ENCODE measurements at regions not wholly inside any gene's neighbourhood (a gene's known extent, or its start where the extent isn't known, plus 50 kb on each side); places are given as distances from the start of the nearest gene placed in this dataset.
A peak's percentile ranks its signal among the peaks of the same experiment; 100 is the strongest.

- WGBS (ENCODE audit: missing lambda C conversion rate), result 30% methylated on average over 2 of the region's 2 CpGs
- FAIRE-seq, result no peak
Observed at GRCh38 chr17:70510288-70510687, 341.0 kb downstream of the KCNJ2 start.

GRCh38 chr17:70517816-70518215, 348.5 kb downstream of the KCNJ2 start:
- ATAC-seq (no peak), DNase-seq (ENCODE audit: low read depth in 1 of 2, low spot score in 1 of 2) (no peak), FAIRE-seq (peak; percentile 97)
- Histone ChIP-seq H3K4me1 (no peaks in the 10 kb centered on the region), H3K9me3 (no peaks in the 10 kb centered on the region), H3K4me2 (no peak overlapping the region), H3K4me3 (no peak overlapping the region), H3K27ac (no peak overlapping the region)
- POLR2A ChIA-PET, result no interaction called here
- CTCF ChIA-PET, result no interaction called here
- TF ChIP-seq FOSL2 (IDR thresholded peaks at IDR 0.05), result no peak
- peak; percentile 47 for TF ChIP-seq FOSL2 (CRISPR knock-in tag; IDR thresholded peaks at IDR 0.05)
- no peak for TF ChIP-seq RARB (CRISPR knock-in tag; IDR thresholded peaks at IDR 0.05)

More at GRCh38 chr17:70510288-70510687, 341.0 kb downstream of the KCNJ2 start:
- CTCF ChIA-PET, result no interaction called here
- H3K27ac ChIP-seq, result no peak overlapping the region
- no peaks in the 10 kb centered on the region for H3K4me1 ChIP-seq
- H3K4me3 ChIP-seq, result no peak overlapping the region
- DNase-seq (ENCODE audit: low read depth in 1 of 2, low spot score in 1 of 2) (no peak), ATAC-seq (no peak)
- TF ChIP-seq BCL3 (IDR thresholded peaks at IDR 0.05), result no peak
- peak; percentile 71 for TF ChIP-seq MAFK (IDR thresholded peaks at IDR 0.05; ENCODE audit: partially characterized antibody)
- POLR2A ChIA-PET, result no interaction called here
- H3K4me2 ChIP-seq, result no peak overlapping the region
- no peaks in the 10 kb centered on the region for H3K9me3 ChIP-seq

GRCh38 chr17:70519300-70519699, 350.0 kb downstream of the KCNJ2 start:
- ATAC-seq, result no peak
- no peaks in the 10 kb centered on the region for H3K9me3 ChIP-seq
- no peak for TF ChIP-seq BCL3 (IDR thresholded peaks at IDR 0.05)
- TF ChIP-seq HES2 (IDR thresholded peaks at IDR 0.05), result no peak
- TF ChIP-seq GATA3 (IDR thresholded peaks at IDR 0.05; ENCODE audit: borderline replicate concordance), result no peak
- no peak for TF ChIP-seq HOXB5 (CRISPR knock-in tag; IDR thresholded peaks at IDR 0.05)
- TF ChIP-seq RAD21 (conservative IDR thresholded peaks at IDR 0.05 in 1 of 2, IDR thresholded peaks at IDR 0.05 in 1 of 2), result no peak
- no peak for TF ChIP-seq EHMT2 (IDR thresholded peaks at IDR 0.05; ENCODE audit: low read depth)
- TF ChIP-seq TP53 (CRISPR knock-in tag; IDR thresholded peaks at IDR 0.05), result no peak
- TF ChIP-seq E2F6 (IDR thresholded peaks at IDR 0.05; ENCODE audit: borderline replicate concordance, low read depth), result no peak
- no peak for TF ChIP-seq ZC3H11A (IDR thresholded peaks at IDR 0.05)
- no peak for TF ChIP-seq POLR2A (IDR thresholded peaks at IDR 0.05; ENCODE audit: low read length)
- no peak for TF ChIP-seq ATOH8 (CRISPR knock-in tag; IDR thresholded peaks at IDR 0.05; ENCODE audit: low read depth)
- WGBS (ENCODE audit: missing lambda C conversion rate), result 73% methylated on average over 3 of the region's 3 CpGs
- FAIRE-seq, result no peak
- no peak overlapping the region for H3K4me3 ChIP-seq
- no peak overlapping the region for H3K4me2 ChIP-seq
- DNase-seq (ENCODE audit: low read depth in 1 of 2, low spot score in 1 of 2), result no peak
- CTCF ChIA-PET, result no interaction called here
- H3K4me1 ChIP-seq, result no peaks in the 10 kb centered on the region
- POLR2A ChIA-PET, result no interaction called here
- no peak overlapping the region for H3K27ac ChIP-seq

GRCh38 chr17:70520447-70520846, 351.1 kb downstream of the KCNJ2 start:
- FAIRE-seq (no peak), DNase-seq (ENCODE audit: low read depth in 1 of 2, low spot score in 1 of 2) (no peak), ATAC-seq (no peak)
- Histone ChIP-seq H3K4me3 (no peak overlapping the region), H3K4me2 (no peak overlapping the region), H3K9me3 (no peaks in the 10 kb centered on the region), H3K4me1 (no peaks in the 10 kb centered on the region), H3K27ac (no peak overlapping the region)
- ChIA-PET CTCF (interaction anchor here (1.0 to 2.1 kb wide), 3 partner anchors 31 to 352 kb away, joined by 3 to 7 read pairs (median 3); no protein-coding TSS in a partner anchor), POLR2A (no interaction called here)
- WGBS (ENCODE audit: missing lambda C conversion rate), result 84% methylated on average over 5 of the region's 5 CpGs
- TF ChIP-seq CHD4 (IDR thresholded peaks at IDR 0.05; ENCODE audit: borderline replicate concordance), result no peak
- no peak for TF ChIP-seq CEBPB (IDR thresholded peaks at IDR 0.05)
- TF ChIP-seq CTCF (IDR thresholded peaks at IDR 0.05), result no peak
- TF ChIP-seq BCL3 (IDR thresholded peaks at IDR 0.05), result no peak
- no peak for TF ChIP-seq KDM1A (IDR thresholded peaks at IDR 0.05; ENCODE audit: low read depth)
- TF ChIP-seq HEYL (CRISPR knock-in tag; IDR thresholded peaks at IDR 0.05), result no peak
- no peak for TF ChIP-seq HMGXB4 (CRISPR knock-in tag; IDR thresholded peaks at IDR 0.05; ENCODE audit: borderline replicate concordance)
- no peak for TF ChIP-seq ZNF302 (CRISPR knock-in tag; IDR thresholded peaks at IDR 0.05)
- TF ChIP-seq POLR2AphosphoS2 (conservative IDR thresholded peaks at IDR 0.05; ENCODE audit: low read length), result no peak
